Mesothelial cell of epicardium (in vitro differentiated cells): ENCODE measurements at regions not wholly inside any gene's neighbourhood (a gene's known extent, or its start where the extent isn't known, plus 50 kb on each side); places are given as distances from the start of the nearest gene placed in this dataset.
"Not testable (repeated sequence)": the region's sequence is repeated elsewhere in the genome, so short reads cannot be mapped to it uniquely, and the experiment has no call there.

Experiments used
- DNase-seq, 2 experiments: peaks; one replicate each; pipeline ENCODE4 v3.0.0; 2021; ENCODE audit warnings: low spot score in 2 of 2; ENCODE audit not compliant: unreplicated experiment in 2 of 2
- H3K27ac Mint-ChIP-seq: 2 replicates; pipeline ENCODE4 v1.8.0; 2021; ENCODE audit warnings: mixed read lengths
- H3K27me3 Mint-ChIP-seq: 2 replicates; pipeline ENCODE4 v1.8.0; 2021; ENCODE audit warnings: low read depth, mixed read lengths
- H3K36me3 Mint-ChIP-seq: 2 replicates; pipeline ENCODE4 v1.8.0; 2021; ENCODE audit warnings: mixed read lengths
- H3K4me1 Mint-ChIP-seq: 2 replicates; pipeline ENCODE4 v1.8.0; 2021; ENCODE audit warnings: mixed read lengths
- H3K4me3 Mint-ChIP-seq: 2 replicates; pipeline ENCODE4 v1.8.0; 2021; ENCODE audit warnings: mild to moderate bottlenecking, moderate library complexity, mixed read lengths
- H3K9me3 Mint-ChIP-seq: 2 replicates; pipeline ENCODE4 v1.8.0; 2021; ENCODE audit warnings: mixed read lengths
- CTCF ChIP-seq: fragments of 200-600 bp; sonication (generic); IDR thresholded peaks from one replicate; pipeline ENCODE4 v1.5.0; 2021; ENCODE audit warnings: antibody characterized with exemption; ENCODE audit not compliant: unreplicated experiment

GRCh38 chr20:30312220-30312619, 945.2 kb upstream of the DEFB115 start:
- not testable (repeated sequence) for DNase-seq, H3K27me3 Mint-ChIP-seq, H3K36me3 Mint-ChIP-seq, H3K4me3 Mint-ChIP-seq, H3K4me1 Mint-ChIP-seq, H3K27ac Mint-ChIP-seq
- peaks cover 29% of the 10 kb centered on the region for H3K9me3 Mint-ChIP-seq

- not testable (repeated sequence) for H3K36me3 Mint-ChIP-seq, H3K4me3 Mint-ChIP-seq, H3K4me1 Mint-ChIP-seq, DNase-seq, H3K27me3 Mint-ChIP-seq, H3K27ac Mint-ChIP-seq
- peaks cover 24% of the 10 kb centered on the region for H3K9me3 Mint-ChIP-seq
Measured at GRCh38 chr20:30313660-30314059, 943.8 kb upstream of the DEFB115 start.

GRCh38 chr20:30316063-30316462, 941.4 kb upstream of the DEFB115 start:
- H3K4me1 Mint-ChIP-seq, H3K27ac Mint-ChIP-seq, DNase-seq, H3K27me3 Mint-ChIP-seq, H3K4me3 Mint-ChIP-seq, H3K36me3 Mint-ChIP-seq: not testable (repeated sequence)
- peaks cover 18% of the 10 kb centered on the region for H3K9me3 Mint-ChIP-seq

GRCh38 chr20:30316532-30317299, 940.7 kb upstream of the DEFB115 start:
- DNase-seq, H3K27ac Mint-ChIP-seq, H3K27me3 Mint-ChIP-seq, H3K4me3 Mint-ChIP-seq, H3K36me3 Mint-ChIP-seq, H3K4me1 Mint-ChIP-seq: not testable (repeated sequence)
- peaks cover 15% of the 10 kb centered on the region for H3K9me3 Mint-ChIP-seq

GRCh38 chr20:30333744-30334143, 923.7 kb upstream of the DEFB115 start:
- peaks cover 38% of the 10 kb centered on the region for H3K9me3 Mint-ChIP-seq
- not testable (repeated sequence) for H3K4me3 Mint-ChIP-seq, H3K27me3 Mint-ChIP-seq, H3K27ac Mint-ChIP-seq, H3K36me3 Mint-ChIP-seq, DNase-seq, H3K4me1 Mint-ChIP-seq

- not testable (repeated sequence) for H3K27me3 Mint-ChIP-seq, H3K36me3 Mint-ChIP-seq, H3K4me3 Mint-ChIP-seq, DNase-seq, H3K27ac Mint-ChIP-seq, H3K4me1 Mint-ChIP-seq
- peaks cover 41% of the 10 kb centered on the region for H3K9me3 Mint-ChIP-seq
Measured at GRCh38 chr20:30337556-30337955, 919.9 kb upstream of the DEFB115 start.

GRCh38 chr20:30348932-30349331, 908.5 kb upstream of the DEFB115 start:
- H3K9me3 Mint-ChIP-seq = peaks cover 36% of the 10 kb centered on the region
- H3K27me3 Mint-ChIP-seq, DNase-seq, H3K27ac Mint-ChIP-seq, H3K4me3 Mint-ChIP-seq, H3K36me3 Mint-ChIP-seq, H3K4me1 Mint-ChIP-seq: not testable (repeated sequence)

- H3K4me3 Mint-ChIP-seq, H3K27ac Mint-ChIP-seq, DNase-seq, H3K27me3 Mint-ChIP-seq, H3K36me3 Mint-ChIP-seq, H3K4me1 Mint-ChIP-seq: not testable (repeated sequence)
- H3K9me3 Mint-ChIP-seq = peaks cover 59% of the 10 kb centered on the region
- peak; percentile 36 for TF ChIP-seq CTCF
Measured at GRCh38 chr20:30356854-30357467, 900.5 kb upstream of the DEFB115 start.

- not testable (repeated sequence) for H3K4me1 Mint-ChIP-seq, H3K27ac Mint-ChIP-seq, H3K4me3 Mint-ChIP-seq, H3K36me3 Mint-ChIP-seq, H3K27me3 Mint-ChIP-seq, DNase-seq
- H3K9me3 Mint-ChIP-seq = peaks cover 58% of the 10 kb centered on the region
Measured at GRCh38 chr20:30361756-30362155, 895.7 kb upstream of the DEFB115 start.

GRCh38 chr20:30376430-30376766, 881.1 kb upstream of the DEFB115 start:
- not testable (repeated sequence) for H3K27ac Mint-ChIP-seq, DNase-seq
- peaks cover 48% of the 10 kb centered on the region for H3K9me3 Mint-ChIP-seq

More at GRCh38 chr20:30376430-30376766, 881.1 kb upstream of the DEFB115 start:
- H3K4me1 Mint-ChIP-seq, H3K4me3 Mint-ChIP-seq, H3K27me3 Mint-ChIP-seq, H3K36me3 Mint-ChIP-seq: not testable (repeated sequence)
